ENCODE measurements at regions not wholly inside any gene's neighbourhood (a gene's known extent, or its start where the extent isn't known, plus 50 kb on each side); places are given as distances from the start of the nearest gene placed in this dataset.
"Not testable (repeated sequence)": the region's sequence is repeated elsewhere in the genome, so short reads cannot be mapped to it uniquely, and the experiment has no call there.

DNA sequence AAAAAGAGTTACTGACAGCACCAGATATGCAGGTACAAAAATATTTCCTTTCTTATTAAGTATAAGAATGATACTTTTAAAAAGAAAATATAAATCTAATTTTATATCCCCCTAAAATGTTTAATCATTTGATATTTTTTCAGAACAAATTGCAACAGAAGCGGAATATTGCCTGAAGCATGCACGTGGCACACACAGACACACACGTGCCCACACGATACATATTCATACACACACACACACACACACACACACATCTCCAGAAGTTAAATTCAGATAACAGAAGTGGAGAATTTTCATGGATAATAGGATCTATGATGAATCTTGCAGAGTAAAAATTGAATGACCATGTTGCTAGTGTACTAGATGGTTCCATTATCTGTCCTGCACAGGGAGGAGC is 445.2 kb downstream of the GPAT3 start:
- no peak for DNase-seq

DNA sequence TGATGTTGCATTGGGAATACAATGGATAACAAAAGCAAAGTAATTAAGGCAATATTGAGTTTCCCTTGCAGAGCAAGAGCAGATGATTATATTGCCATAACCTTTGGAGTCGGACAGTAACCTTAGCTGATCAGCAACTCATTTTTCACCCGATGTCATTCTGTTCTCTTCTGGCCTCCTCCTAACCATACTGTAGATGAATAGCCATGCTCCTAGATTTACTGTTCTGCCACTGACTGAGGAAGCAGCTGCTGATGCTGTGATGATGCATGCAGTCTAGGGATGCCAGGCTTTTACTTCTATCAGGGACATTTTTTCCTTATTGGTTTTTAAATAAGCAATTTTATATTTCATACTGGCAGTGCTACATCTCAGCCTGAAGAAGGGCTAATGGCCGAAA is 443.9 kb downstream of the GPAT3 start:
- DNase-seq: no peak

DNA sequence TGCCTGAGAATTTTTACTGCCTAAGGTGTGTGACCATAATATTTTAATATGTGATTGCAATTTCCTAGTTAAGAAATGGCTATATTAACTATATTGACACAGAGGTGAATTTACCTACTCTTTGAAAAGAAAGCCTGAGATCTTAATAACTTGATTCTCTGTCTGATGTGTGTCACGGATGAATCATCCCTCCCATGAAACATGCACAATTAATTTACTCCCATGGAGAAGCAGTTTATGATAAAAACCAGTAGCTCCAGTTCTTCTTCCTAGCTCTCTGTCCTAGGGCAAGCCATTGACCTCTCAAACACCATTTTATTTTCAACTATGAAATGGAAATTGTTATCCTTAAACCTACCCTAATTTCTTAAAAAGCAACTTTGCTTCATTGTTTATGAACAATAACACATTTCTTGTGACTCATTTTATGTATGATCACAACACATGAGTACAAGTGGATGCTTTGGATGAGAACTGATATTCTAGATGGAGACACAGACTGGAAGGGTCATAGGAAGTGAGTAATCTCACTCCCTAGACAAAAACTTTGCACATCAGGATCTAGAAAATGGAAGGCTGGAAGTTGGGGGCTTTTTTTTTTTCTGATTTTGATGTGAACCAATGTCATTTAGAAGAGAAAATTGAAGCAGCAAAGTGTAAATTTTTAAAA is 438.3 kb downstream of the GPAT3 start:
- DNase-seq: no peak

DNA sequence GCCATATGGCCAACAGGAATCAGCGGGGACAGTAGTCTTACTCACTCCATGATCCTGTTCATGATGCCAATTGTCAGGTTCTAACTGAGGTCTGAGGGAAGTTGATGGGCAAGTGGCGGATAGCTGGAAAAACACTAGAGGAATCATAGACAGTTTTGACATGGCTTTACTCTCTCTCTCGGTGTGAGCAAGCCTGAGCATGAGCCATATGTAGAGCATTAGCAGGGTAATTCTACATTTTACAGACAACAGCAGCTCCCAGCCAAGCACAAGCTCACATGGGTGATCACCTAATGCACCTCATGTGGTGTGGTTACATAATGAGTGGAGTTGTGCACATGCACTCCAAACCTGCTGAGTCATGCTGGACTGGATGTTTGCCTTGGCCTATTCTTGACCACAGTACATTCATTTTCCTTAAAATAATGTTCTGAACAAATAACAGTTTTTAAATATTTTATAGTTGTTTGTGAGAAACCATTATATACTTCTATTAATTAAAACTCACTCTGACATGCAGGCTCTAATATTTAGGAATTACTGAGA is 429.2 kb downstream of the GPAT3 start:
- no peak for DNase-seq

DNA sequence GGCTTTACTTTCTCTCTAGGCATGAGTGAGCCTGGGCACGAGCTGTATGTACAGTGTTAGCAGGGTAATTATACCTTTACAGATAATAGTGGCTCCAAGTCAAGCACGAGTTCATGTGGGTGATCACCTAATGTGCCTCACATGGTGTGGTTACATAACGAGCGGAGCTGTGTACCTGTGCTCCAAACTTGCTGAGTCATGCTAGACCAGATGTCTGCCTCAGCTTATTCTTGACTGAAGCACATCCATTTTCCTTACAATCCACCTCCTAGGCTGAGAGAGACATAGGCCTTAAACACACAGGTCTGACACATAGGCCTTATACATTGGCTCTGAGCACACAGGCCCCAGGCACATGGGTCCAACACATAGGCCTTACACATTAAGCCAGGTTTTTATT is 426.6 kb downstream of the GPAT3 start:
- DNase-seq: no peak

DNA sequence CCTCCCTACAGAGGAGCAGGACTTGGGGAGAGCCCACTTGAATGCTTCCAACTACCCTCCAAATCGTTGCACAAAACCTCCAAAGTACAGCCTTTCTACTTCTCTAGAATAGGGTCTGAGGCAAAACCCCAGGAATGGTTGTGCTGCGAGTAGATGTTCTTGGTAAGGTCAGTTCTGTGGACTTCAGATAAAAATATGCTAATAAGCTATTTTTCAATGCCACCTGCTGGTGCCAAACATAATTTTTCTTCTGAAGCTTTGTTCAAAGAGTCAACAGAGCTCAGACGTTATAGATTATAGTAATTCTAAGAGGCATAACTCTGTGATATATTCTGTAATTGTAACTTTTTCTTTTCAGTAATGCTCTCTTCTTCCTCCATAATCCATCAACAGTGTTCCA is 425.7 kb downstream of the GPAT3 start:
- DNase-seq: no peak

DNA sequence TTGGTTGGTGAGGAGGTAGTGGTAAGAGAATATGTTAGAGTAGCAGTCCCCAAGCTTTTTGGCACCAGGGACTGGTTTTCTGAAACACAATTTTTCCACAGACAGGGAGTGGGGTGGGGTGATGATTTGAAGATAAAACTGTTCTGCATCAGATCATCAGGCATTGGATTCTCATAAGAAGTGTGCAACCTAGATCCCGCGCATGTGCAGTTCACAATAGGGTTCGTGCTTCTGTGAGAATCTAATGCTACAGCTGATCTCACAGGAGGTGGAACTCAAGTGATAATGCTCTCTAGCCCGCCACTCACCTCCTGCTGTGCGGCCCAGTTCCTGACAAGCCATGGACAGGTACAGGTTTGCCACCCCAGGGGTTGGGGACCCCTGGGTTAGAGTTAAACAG is 423.3 kb downstream of the GPAT3 start:
- DNase-seq: no peak

DNA sequence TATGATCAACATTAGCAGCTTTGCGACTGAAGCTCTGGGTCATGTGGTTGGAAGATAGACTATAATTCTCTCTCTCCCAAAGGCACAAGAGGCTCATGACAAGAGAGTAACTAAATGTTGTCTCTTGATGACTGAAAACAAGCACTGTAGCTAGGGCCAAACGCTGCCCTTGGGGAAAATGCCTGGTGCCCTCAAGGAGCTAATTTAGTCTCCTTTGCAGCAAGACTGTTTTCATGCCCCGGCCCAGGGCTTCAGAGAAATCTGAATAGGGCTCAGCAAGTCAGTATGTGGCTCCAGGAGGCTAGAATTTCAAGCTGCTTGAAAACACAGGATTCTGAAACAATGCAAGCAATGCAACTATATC is 411.9 kb downstream of the GPAT3 start:
- no peak for DNase-seq

DNA sequence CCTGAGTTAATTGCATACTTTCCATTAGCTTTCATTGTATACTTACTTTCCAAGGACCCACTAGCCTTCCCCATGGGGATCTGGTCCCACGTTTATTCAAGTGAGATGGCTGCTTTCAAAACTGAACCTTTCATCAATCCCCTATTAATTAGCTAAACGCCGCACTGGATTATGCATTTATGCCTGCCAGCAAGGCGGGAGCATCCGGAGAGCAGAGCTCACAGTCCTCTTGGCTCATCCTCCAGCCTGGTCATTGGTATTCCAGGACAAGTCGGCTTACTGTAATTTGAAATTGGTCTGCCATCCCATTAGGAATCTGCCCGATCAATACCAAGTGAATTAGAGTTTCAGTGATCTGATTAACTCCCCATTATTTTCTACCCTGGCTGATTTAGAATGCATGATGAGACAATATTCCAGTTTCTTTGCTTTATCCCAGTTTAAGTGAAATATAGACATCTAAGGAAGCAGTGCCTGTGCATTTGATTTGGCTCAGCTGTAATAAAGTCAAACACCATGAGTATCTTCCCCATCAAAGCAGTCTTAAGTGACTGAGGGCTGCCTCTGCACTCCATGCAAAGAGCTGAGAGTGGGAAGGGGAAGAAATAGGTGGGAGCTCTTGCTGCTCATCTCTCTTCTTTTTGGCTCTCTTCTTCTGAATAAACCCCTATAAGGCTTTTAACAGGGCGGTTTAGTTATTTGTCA is 411.4 kb downstream of the GPAT3 start:
- no peak for DNase-seq

DNA sequence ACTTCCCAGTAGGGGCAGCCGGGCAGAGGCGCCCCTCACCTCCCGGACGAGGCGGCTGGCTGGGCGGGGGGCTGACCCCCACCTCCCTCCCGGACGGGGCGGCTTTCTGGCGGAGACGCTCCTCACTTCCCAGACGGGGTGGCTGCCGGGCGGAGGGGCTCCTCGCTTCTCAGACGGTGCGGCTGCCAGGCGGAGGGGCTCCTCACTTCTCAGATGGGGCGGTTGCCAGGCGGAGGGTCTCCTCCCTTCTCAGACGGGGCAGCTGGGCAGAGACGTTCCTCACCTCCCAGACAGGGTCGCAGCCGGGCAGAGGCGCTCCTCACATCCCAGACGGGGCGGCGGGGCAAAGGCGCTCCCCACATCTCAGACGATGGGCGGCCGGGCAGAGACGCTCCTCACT is 407.8 kb downstream of the GPAT3 start:
- DNase-seq: not testable (repeated sequence)

DNA sequence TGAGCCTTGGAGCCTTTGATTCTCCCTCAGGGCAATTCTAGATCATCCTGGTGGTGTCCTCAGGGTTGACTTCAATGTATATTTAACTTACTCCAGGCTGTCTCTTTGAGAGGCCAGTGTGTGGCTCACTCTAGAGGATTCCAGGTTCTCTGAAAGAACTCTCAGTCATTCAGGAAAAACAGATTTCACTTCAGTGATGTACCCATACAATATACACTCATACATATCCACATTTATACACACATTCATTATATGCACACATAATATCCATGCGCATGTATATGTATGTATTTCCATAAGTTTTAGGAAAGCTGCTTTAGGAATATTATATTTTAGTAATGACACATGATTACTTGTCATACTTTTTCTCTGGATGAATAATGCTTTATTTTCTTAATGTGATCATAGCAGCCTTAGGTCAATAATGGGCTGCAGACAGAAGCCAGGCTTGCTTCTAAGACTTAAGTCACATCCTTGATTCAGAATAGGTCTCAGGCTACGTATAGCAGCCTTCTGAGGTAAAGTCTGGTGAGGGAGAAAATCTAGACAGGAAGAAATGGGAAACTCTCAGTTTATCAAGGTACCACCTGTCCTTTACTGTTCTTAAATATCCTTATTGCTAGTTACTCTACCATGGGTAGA is 397.0 kb downstream of the GPAT3 start:
- DNase-seq: no peak

DNA sequence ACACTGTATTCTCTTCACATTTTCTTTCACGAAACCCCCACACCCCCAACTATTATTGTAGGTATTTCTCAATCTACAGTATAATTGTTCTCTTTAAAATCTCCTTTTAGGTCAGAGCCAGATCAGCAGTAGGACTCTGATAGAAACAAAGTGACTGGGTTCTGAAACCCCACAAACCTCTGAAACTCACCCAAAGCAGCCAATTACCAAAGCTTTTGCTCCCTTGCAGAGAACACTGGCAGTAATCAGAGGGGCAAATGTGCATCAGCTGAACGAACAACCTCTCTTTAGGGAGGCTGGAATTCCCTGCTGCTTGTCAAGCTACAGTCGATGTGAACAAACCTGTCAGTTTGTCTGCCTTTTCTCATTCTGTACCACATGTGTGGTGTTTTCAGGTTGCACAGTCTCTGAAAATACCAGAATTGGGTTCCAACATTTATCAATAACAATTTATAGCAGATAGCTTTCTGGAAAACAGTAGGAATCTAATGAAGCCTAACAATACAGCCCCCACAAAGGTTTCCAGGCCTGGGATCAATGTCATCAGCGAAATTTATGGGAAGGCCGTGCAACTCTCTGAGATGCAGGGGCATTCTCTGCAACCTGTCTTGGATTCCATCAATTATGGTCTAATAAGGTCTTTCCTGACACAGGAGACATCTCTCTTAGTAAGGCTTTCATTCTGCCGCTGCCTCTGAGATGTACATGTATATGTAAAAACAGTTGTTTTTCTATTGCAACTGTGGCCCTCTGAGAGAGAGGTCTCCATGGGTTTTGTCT is 395.9 kb downstream of the GPAT3 start:
- no peak for DNase-seq

DNA sequence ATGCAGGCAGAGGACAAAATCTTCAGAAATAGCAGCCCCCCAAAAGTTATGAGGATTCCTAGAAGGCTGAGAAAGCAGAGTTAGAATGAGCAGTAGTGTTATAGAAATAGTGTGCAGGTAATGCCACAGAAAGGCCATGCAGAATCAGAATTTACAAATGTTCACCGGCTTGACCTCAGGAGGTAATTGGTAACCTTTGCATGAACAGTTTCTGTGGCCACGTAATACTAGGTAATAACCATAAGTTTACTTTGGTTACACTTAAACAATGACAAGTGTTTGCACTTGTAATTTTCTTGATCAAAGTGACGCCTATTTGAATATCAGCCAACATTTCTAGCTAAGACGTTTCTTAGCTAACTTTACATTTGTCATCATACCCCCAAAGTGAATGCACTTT is 393.6 kb downstream of the GPAT3 start:
- no peak for DNase-seq

DNA sequence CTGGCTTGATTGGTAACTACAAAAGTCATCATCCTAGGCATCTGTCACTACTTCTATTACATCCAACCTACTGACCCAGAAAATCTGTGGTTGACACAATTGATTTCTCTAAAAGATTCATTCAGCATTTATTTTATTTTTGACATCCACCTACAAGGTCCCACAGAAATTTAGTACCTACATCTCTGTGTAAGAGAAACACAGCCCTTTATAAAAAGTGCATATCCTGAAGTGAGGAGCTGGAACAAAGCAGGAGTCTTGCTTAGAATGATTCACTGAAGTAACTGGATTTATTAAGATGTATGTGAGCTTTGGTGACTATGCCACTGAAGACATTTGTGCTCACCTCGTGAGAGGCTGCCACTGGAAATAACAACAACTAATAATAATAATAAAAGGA is 391.0 kb downstream of the GPAT3 start:
- no peak for DNase-seq

DNA sequence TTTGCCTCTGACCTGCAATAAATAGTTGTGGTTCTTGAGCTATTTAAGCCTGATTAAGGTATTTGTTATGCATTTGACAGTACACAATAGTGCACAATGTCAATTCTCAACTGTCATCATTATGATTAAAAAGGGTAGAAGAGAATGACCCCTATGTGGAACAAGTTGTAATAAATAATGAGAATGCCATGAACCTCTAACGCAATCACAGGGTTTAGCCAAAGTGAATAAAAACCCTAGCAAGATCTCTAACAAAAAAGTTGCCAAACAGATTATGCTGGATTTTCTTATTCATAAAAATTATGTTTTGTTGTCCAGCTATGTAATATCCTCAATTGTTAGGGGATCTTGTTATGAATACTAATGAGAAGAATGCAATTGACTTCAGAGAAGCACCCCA is 387.4 kb downstream of the GPAT3 start:
- no peak for DNase-seq

DNA sequence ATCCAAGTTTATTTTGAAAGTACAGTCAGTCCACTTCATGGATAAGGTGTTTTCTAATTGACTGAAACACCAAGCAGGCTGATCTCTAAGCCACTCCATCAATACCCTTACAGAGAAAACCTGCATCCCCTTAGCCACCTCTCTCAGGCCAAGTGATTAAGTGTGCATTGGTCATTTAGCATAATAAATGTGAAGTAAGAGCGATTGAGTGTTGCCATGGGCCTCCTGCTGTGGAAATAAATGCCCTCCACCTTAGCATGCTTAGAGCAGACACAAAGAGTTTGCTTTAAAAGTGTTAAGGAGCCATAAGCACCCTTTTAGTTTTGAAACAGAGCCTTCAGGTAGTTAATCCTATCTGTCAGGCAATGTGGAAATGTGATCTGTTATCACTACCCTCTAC is 386.5 kb downstream of the GPAT3 start:
- DNase-seq: peak in 1 of 2 experiments; percentile 21

DNA sequence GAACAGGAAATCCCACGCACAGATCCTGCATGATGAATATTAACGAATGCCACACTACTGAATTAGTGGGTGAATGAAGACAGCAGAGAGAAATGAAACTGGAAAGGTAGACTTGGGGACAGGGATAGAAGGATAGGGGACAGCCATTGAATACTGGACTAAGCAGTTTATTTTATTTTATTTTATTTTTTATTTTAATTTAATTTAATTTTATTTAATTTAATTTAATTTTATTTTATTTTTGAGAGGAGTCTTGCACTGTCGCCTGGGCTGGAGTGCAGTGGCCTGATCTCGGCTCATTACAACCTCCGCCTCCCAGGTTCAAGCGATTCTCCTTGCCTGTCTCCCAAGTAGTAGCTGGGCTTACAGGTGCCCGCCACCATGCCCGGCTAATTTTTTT is 385.2 kb downstream of the GPAT3 start:
- no peak for DNase-seq

DNA sequence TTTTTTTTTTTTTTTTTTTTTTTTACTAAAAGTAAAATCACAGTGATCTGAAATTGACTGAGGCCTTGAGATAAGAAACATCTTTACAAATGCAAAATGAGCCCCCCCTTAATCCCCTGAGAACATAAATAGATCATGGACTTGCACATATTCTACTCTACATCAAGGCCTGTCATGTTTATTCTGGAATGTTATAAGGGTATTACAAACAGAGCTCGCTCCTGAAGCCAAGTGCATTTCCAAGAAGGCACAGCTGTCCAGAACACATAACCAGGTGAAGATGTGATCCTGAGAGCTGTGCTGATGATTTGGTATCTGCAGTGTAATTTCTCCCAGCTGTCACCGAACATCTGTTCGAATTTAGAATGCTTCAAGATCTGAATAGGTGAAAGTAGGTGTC is 384.5 kb downstream of the GPAT3 start:
- peak; percentile 21 to 62 for DNase-seq

DNA sequence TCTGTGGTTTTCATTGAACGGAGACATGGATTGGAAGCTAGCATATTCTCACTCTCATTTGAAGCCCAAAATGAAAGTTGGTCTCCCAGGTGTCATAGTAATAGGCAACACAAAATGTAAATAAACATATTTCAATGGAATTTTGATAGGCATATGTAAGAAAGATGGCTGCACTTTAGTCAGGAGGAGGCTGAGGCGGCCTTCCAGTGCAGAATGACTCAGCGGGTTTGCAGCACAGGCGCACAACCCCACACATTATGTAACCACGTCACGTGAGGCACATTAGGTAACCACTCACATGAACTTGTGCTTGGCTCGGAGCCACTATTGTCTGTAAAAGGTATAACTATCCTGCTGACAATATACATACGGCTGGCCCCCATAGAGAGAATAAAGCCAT is 381.7 kb downstream of the GPAT3 start:
- DNase-seq: no peak

DNA sequence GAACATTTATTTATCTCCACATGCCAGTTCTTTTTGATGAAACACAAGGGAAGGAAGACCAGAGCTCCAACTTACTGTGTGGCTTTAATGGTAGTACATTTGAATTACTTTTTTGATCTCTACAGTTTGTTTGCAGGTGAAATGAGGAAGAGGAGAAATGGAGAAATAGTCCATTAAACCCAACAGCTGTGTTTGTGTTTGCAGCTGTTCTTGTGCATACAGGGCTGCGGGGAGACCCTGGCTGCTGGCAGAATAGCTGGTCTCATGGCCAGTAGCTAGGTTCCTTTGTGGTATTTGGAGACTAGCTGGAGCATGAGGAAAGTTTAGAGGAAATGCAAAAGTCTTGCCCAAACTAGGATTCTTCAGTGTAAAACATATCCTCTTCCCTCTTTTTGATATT is 374.8 kb downstream of the GPAT3 start:
- no peak for DNase-seq

DNA sequence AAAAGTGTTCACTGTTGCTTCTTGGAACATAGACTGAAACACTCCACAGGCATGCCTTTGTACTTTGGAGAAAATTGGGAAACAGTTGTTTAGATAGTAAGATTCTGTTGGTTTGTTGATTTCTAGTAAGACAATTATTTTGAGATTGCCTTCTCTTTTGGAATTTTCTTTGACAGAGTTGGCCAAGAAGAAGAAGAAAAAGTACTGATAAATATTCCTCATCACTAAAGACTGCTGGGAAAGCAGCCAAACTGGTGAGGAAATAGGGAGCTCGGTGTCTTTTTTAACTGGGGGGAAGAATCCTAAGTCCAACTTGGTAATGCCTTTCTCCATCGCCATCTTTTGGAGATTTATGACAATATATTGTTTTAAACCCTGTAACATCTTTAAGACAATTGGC is 370.7 kb downstream of the GPAT3 start:
- no peak for DNase-seq

DNA sequence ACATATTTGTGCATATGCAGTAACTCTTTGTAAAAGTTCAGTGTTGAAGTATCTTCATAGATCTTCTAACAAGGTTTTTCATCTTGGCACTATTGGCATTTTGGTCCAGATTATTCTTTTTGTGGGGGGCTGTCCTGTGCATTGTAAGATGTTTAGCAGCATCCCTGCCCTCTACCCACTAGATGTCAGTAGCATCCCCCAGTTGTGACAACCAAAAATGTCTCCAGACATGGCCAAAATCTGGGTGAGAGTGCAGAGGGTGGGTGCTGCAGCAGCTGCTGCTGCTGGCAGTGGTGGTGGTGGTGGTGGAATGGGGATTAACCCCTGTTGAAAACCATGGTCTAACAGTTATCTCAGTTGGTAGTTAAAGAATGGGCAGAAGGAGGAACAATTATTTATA is 370.0 kb downstream of the GPAT3 start:
- peak; percentile 19 to 55 for DNase-seq

DNA sequence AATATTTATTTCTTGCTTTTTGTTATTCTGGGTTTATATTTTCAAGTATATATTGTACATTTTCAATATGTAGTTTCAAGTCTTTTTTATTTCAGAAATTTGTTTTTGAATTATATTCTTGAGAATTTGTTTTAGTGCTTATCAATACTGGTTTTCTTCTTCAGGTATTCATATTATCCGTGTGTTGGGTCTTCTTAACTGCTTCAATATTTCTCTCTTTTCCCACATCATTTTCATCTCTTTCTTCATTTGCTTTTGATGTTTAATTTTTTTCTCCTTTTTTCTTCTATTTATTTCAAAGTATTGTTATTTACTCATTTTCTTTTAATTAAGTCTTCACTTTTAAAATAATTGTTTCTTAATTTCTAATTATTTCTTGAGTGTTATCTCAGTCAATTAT is 367.8 kb downstream of the GPAT3 start:
- not testable (repeated sequence) for DNase-seq

Data from NCI-H524 (cell line).